ENCODE measurements at regions not wholly inside any gene's neighbourhood (a gene's known extent, or its start where the extent isn't known, plus 50 kb on each side); places are given as distances from the start of the nearest gene placed in this dataset.

- TF ChIP-seq CTCF (IDR thresholded peaks at IDR 0.05 in 2 of 3, conservative IDR thresholded peaks at IDR 0.05 in 1 of 3; ENCODE audit: control insufficient read depth in 2 of 3, extremely low read depth in 1 of 3, insufficient read depth in 1 of 3, low read depth in 3 of 3, low read length in 3 of 3) = no peak
- no peak for TF ChIP-seq REST (IDR thresholded peaks at IDR 0.05; ENCODE audit: low read depth, low read length)
- no peak for TF ChIP-seq CHD2 (IDR thresholded peaks at IDR 0.05; ENCODE audit: borderline replicate concordance, low read depth, low read length)
- no peak for TF ChIP-seq GABPA (IDR thresholded peaks at IDR 0.05; ENCODE audit: low read depth)
- TF ChIP-seq FOXK2 (IDR thresholded peaks at IDR 0.05) = no peak
- no peak for TF ChIP-seq NFXL1 (IDR thresholded peaks at IDR 0.05; ENCODE audit: borderline replicate concordance)
Measured at GRCh38 chr7:155399577-155399976, 58.4 kb upstream of the EN2 start.
